PC-3 (cell line): ENCODE measurements at regions not wholly inside any gene's neighbourhood (a gene's known extent, or its start where the extent isn't known, plus 50 kb on each side); places are given as distances from the start of the nearest gene placed in this dataset.

Source experiments
- EZH2 ChIP-seq: fragments of 300-600 bp; sonication (generic); IDR thresholded peaks from one replicate; pipeline ENCODE4 v1.6.1; 2017; ENCODE audit warnings: antibody characterized with exemption, mild to moderate bottlenecking, low read length; ENCODE audit not compliant: unreplicated experiment
- EZH2phosphoT487 ChIP-seq: fragments of 300-600 bp; sonication (generic); IDR thresholded peaks from 2 replicates; pipeline ENCODE4 v1.6.1; 2018; ENCODE audit warnings: mild to moderate bottlenecking, antibody characterized with exemption, low read length, borderline replicate concordance
- TF ChIP-seq, protein P1 (sequence below): fragments of 300-600 bp; sonication (generic); conservative IDR thresholded peaks from 2 replicates; pipeline ENCODE4 v1.5.1; 2017; ENCODE audit warnings: antibody characterized with exemption, low read depth, mild to moderate bottlenecking, low read length

DNA sequence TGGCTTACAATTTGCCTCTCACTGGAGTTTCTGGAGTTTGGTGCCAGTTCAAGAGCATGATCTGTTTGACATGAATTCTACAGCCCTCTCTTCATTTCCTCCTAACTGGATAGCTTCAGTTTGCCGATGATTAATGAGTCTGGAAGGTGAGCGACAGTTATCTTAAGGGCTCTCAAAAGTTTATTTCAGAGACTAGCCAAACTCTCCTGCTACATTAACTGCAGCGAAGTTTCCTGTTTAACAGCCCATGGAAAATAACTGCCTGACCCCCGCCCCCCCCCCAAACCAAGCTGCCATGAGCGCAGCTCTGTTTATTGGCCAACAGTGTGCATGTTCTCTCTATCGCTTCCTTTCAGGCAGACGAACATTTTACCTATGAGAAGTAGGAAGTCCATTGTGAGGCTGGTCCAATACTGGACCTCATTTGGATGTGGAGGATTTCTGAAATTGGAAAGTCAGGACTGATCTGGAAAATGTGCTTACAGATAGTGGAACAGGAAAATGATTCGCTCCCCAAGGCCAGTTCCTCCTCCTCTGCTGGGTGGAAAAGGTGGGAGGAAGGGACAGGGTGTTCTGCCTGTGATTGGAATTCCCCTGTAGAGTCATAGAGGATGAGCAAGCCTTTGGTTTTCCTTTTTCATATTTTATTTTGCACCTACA is 522.2 kb upstream of the JAG1 start:
- TF ChIP-seq EZH2phosphoT487 (no peak), EZH2 (no peak)
- TF ChIP-seq, protein P1, sequence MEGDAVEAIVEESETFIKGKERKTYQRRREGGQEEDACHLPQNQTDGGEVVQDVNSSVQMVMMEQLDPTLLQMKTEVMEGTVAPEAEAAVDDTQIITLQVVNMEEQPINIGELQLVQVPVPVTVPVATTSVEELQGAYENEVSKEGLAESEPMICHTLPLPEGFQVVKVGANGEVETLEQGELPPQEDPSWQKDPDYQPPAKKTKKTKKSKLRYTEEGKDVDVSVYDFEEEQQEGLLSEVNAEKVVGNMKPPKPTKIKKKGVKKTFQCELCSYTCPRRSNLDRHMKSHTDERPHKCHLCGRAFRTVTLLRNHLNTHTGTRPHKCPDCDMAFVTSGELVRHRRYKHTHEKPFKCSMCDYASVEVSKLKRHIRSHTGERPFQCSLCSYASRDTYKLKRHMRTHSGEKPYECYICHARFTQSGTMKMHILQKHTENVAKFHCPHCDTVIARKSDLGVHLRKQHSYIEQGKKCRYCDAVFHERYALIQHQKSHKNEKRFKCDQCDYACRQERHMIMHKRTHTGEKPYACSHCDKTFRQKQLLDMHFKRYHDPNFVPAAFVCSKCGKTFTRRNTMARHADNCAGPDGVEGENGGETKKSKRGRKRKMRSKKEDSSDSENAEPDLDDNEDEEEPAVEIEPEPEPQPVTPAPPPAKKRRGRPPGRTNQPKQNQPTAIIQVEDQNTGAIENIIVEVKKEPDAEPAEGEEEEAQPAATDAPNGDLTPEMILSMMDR = no peak
